K562 (cell line): ENCODE measurements at regions not wholly inside any gene's neighbourhood (a gene's known extent, or its start where the extent isn't known, plus 50 kb on each side); places are given as distances from the start of the nearest gene placed in this dataset.

ENCODE experiments used
- CBFA2T3 ChIP-seq: fragments of 450-650 bp; IDR thresholded peaks from 2 replicates; pipeline ENCODE4 v1.6.1; 2017
- CXXC5 ChIP-seq: fragments of 250-450 bp; sonication (Bioruptor Pico); IDR thresholded peaks from 2 replicates; pipeline ENCODE4 v1.8.0; 2022; ENCODE audit warnings: inconsistent platforms, mild to moderate bottlenecking, moderate library complexity
- FOXM1 ChIP-seq, 2 experiments: fragments of 450-650 bp in 1 of 2; sonication (generic) in 1 of 2; formaldehyde crosslinking in 1 of 2; IDR thresholded peaks; 2 replicates each; pipeline versions ENCODE4 v1.6.1 to v1.9.0; 2017 to 2022; ENCODE audit warnings: low read depth in 2 of 2, mild to moderate bottlenecking in 2 of 2, missing genetic modification reagents in 1 of 2, moderate library complexity in 1 of 2
- HDAC2 ChIP-seq: fragments of 450-650 bp; IDR thresholded peaks from 2 replicates; pipeline ENCODE4 v1.6.1; 2016; ENCODE audit warnings: mild to moderate bottlenecking
- HDAC3 ChIP-seq: fragments of 450-650 bp; IDR thresholded peaks from 2 replicates; pipeline ENCODE4 v1.6.1; 2018; ENCODE audit warnings: borderline replicate concordance, mild to moderate bottlenecking, moderate library complexity; ENCODE audit not compliant: partially characterized antibody
- KDM1A ChIP-seq, 2 experiments: fragments of 450-650 bp; IDR thresholded peaks; 2 replicates each; pipeline ENCODE4 v1.6.1; 2016; ENCODE audit warnings: mild to moderate bottlenecking in 2 of 2
- MNT ChIP-seq, 2 experiments: fragments of 450-650 bp; conservative IDR thresholded peaks; 2 replicates each; pipeline ENCODE4 v1.6.1; 2017; ENCODE audit warnings: mild to moderate bottlenecking in 2 of 2, moderate library complexity in 2 of 2
- PML ChIP-seq: IDR thresholded peaks from 2 replicates; pipeline ENCODE4 v1.6.1; 2012; ENCODE audit warnings: low read length, inconsistent platforms
- RFX5 ChIP-seq: IDR thresholded peaks from 2 replicates; pipeline ENCODE4 v1.6.1; 2011; ENCODE audit warnings: low read depth, mild to moderate bottlenecking, improper control_type of control experiment, low read length
- TBL1XR1 ChIP-seq, 2 experiments: IDR thresholded peaks; 2 replicates each; pipeline ENCODE4 v1.6.1; 2012; ENCODE audit warnings: improper control_type of control experiment in 2 of 2, low read length in 2 of 2, mild to moderate bottlenecking in 1 of 2
- ZBTB1 ChIP-seq: sonication (generic); formaldehyde crosslinking; IDR thresholded peaks from 2 replicates; pipeline ENCODE4 v1.8.1; 2023; ENCODE audit warnings: missing genetic modification reagents, low read depth, mild to moderate bottlenecking, borderline replicate concordance
- ZBTB12 ChIP-seq: fragments of 250-450 bp; sonication (Bioruptor Pico); IDR thresholded peaks from 2 replicates; pipeline ENCODE4 v1.4.0; 2020

- TF ChIP-seq PML = peak; percentile 83
- peak; percentile 36 to 38; a peak in 2 of 4 replicates for TF ChIP-seq KDM1A (IDR thresholded peaks at IDR 0.05)
- TF ChIP-seq RFX5 = no peak
- TF ChIP-seq MNT (conservative IDR thresholded peaks at IDR 0.05) = 0 out of 4 replicates have a peak, but pooled peaks of 1 of the 2 experiments have one; percentile 25
- TF ChIP-seq HDAC3 = peak; percentile 53
- TF ChIP-seq FOXM1 (IDR thresholded peaks at IDR 0.05; ENCODE audit: low read depth) = peak; percentile 28; the same call in 1 of the 2 replicates
- TF ChIP-seq FOXM1 (CRISPR knock-in tag; IDR thresholded peaks at IDR 0.05; ENCODE audit: low read depth) = no peak
- TF ChIP-seq ZBTB1 = no peak
- peak; percentile 88 for TF ChIP-seq CBFA2T3
- TF ChIP-seq TBL1XR1 (IDR thresholded peaks at IDR 0.05; ENCODE audit: low read length in 2 of 2) = 0 out of 4 replicates have a peak, but pooled peaks of 1 of the 2 experiments have one; percentile 51
- TF ChIP-seq CXXC5 = no peak
- no peak for TF ChIP-seq ZBTB12 (CRISPR knock-in tag)
- peak; percentile 32; the same call in 1 of the 2 replicates for TF ChIP-seq HDAC2
Observed at GRCh38 chr4:79620617-79621016, 212.6 kb upstream of the GK2 start (continued).
